22Rv1 (cell line): ENCODE measurements at regions not wholly inside any gene's neighbourhood (a gene's known extent, or its start where the extent isn't known, plus 50 kb on each side); places are given as distances from the start of the nearest gene placed in this dataset.

Source experiments
- ZFX ChIP-seq: fragments of 450-650 bp; IDR thresholded peaks from 2 replicates; pipeline ENCODE4 v1.6.1; 2017; ENCODE audit warnings: antibody characterized with exemption, borderline replicate concordance
- TF ChIP-seq, protein P1 (sequence below): fragments of 450-650 bp; IDR thresholded peaks from 2 replicates; pipeline ENCODE4 v1.5.1; 2017; ENCODE audit warnings: mild to moderate bottlenecking

DNA sequence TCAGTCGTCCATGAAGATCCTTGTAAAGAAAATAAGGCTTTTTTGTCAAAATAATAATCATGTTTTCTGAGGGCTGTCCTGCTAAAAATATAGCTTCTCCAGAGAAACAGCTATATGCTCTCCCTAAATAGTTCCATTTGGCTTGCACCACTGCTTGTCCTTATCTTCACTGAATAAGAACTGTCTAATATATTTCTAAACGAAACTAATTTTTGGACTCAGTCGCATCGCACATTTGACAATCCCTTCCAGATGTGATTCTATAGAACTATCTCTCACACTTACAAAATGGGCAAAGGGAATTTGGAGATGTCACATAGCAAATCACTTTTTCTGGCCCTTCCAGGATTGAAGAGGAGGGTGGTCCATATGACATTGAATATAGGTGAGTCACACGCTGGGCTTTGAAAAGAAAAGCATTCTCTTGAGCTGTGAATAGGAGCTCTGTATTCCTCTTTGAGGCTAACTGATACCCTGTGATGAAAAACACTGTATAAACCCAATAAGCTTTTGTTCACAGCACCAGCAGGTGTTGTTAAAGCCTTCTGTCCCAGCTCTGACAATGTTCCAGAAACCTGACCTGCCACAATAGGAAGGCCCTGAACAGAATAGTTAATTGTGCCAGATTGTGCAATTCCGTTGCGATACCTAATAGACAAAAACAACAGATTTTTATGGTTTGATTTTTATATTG lies 1144.2 kb downstream of the ROBO2 start:
- TF ChIP-seq, protein P1, sequence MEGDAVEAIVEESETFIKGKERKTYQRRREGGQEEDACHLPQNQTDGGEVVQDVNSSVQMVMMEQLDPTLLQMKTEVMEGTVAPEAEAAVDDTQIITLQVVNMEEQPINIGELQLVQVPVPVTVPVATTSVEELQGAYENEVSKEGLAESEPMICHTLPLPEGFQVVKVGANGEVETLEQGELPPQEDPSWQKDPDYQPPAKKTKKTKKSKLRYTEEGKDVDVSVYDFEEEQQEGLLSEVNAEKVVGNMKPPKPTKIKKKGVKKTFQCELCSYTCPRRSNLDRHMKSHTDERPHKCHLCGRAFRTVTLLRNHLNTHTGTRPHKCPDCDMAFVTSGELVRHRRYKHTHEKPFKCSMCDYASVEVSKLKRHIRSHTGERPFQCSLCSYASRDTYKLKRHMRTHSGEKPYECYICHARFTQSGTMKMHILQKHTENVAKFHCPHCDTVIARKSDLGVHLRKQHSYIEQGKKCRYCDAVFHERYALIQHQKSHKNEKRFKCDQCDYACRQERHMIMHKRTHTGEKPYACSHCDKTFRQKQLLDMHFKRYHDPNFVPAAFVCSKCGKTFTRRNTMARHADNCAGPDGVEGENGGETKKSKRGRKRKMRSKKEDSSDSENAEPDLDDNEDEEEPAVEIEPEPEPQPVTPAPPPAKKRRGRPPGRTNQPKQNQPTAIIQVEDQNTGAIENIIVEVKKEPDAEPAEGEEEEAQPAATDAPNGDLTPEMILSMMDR = no peak
- no peak for TF ChIP-seq ZFX
